ENCODE measurements at regions not wholly inside any gene's neighbourhood (a gene's known extent, or its start where the extent isn't known, plus 50 kb on each side); places are given as distances from the start of the nearest gene placed in this dataset.

GRCh38 chr13:103810026-103810425 is 743.8 kb upstream of the SLC10A2 start:
- TF ChIP-seq, protein P1, sequence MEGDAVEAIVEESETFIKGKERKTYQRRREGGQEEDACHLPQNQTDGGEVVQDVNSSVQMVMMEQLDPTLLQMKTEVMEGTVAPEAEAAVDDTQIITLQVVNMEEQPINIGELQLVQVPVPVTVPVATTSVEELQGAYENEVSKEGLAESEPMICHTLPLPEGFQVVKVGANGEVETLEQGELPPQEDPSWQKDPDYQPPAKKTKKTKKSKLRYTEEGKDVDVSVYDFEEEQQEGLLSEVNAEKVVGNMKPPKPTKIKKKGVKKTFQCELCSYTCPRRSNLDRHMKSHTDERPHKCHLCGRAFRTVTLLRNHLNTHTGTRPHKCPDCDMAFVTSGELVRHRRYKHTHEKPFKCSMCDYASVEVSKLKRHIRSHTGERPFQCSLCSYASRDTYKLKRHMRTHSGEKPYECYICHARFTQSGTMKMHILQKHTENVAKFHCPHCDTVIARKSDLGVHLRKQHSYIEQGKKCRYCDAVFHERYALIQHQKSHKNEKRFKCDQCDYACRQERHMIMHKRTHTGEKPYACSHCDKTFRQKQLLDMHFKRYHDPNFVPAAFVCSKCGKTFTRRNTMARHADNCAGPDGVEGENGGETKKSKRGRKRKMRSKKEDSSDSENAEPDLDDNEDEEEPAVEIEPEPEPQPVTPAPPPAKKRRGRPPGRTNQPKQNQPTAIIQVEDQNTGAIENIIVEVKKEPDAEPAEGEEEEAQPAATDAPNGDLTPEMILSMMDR (IDR thresholded peaks at IDR 0.05), result no peak
- no peak for TF ChIP-seq POLR2A (IDR thresholded peaks at IDR 0.05)
